GM19324 (cell line): ENCODE measurements at regions not wholly inside any gene's neighbourhood (a gene's known extent, or its start where the extent isn't known, plus 50 kb on each side); places are given as distances from the start of the nearest gene placed in this dataset.

ENCODE experiments used
- ATAC-seq: cut with Tn5 transposase; IDR thresholded peaks from one replicate; pipeline ENCODE4 v1.9.1; 2021; ENCODE audit warnings: mild to moderate bottlenecking, moderate library complexity; ENCODE audit not compliant: unreplicated experiment, low FRiP score

DNA sequence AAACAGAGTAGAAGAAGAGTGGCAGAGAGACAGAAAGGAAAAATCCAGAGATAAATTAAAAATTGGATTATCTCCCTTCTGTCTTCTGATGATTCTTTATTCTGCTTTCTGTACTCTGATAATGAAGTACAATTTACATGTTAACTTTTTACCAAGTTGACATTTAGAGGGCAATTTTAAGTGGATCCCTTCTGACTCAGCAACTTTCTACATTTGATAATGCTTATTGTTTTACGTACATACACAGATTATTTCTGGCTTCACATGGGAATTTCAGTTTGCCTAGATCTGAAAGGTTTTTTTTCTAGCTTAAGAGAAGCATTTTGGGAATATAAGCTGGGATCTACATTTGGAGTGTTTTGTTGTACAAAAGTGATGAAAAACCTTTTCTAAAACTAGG is 491.3 kb downstream of the OTOL1 start:
- ATAC-seq: no peak

DNA sequence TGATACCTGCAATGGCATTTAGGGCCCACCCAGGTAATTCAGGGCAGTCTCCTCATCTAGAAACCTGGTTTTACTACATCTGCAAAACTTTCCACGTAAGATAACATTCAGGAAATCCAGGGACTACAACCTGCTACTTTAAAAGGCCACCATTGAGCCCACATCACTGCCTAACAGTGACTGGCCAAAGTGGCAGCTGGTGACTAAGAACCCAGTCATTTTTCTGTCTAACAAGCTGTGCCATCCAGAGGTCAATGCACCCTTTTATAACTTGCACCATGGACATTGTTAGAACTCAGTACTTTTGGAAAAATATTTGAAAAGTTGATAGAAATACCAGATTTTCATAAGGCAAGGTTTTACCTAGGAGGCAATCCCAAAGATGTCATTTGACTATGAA is 492.4 kb downstream of the OTOL1 start:
- ATAC-seq: no peak

DNA sequence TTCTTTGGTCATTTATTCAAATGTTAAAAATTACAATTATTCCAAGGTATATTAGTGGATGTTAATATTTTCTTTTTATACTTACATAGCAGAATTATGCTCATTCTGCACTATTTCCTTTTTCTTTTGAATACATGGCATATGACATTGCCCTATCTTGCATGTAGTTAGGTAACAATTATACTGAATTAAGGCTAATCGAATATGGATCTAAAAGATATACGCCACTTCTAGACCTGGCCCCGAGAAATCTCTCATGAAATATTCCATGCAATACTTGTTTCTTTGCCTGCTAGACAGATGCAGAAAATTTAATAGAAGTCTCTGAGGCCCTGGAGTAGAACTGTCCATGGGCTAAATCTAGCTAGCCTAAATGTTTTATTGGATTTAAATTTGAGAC is 493.4 kb downstream of the OTOL1 start:
- ATAC-seq: no peak

DNA sequence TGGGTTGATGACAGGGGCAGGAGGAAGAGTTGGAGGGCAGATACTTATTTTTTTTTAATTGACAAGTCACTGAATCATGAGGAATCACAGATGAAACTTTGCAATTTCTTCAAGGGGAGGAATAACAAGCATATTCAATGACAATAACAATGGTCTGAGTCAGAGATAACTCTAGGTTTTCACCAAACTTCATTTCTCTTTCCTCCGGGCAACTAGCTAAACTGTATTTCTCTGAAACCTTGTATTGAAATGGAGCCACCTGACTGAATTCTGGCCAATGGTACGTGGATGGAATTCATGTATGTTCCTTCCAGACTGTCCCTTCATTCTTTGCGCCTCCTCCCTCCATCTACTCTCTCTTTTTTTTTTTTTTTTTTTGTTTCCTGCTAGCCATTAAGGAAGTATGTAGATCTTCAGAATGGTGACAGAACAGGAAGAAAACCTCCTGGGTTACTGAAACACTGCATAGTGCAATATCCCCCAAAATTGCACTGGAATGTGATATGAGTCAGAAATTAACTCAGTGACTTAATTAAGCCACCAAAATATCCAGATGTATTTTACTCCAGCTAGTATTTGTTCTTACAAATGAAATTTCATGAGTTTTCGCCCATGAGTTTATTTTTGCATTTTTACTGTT is 495.4 kb downstream of the OTOL1 start:
- no peak for ATAC-seq

DNA sequence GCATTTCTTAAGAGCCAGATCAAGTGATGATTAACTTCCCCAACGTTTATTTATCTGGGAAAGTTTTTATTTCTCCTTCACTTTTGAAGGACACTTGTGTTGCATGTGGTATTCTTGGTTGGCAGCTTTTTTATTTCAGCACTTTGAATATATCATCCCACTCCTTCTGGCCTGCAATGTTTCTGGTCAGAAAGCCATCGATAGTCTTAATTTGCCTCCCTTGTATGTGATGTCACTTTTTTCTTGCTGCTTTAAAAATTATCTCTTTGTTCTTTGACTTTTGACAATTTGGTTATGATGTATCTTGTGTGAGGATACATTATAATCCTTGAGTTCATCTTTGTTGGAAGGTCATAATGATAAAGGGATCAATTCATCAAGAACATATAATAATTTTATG is 503.2 kb downstream of the OTOL1 start:
- ATAC-seq: no peak

DNA sequence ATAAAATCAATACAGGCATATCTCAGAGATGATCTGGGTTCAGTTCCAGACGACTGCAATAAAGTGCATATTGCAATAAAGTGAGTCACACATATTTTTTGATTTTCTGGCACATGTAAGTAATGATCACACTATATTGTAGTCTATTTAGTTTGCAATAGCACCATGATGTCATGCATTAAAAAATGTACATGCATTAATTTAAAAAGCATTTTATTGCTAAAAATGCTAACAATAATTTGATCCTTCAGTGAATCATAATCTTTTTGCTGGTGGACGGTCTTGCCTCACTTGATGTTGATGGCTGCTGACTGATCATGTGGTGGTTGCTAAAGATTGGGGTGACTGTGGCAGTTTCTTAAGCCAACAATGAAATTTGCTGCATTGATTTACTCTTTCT is 511.1 kb downstream of the OTOL1 start:
- ATAC-seq: no peak

DNA sequence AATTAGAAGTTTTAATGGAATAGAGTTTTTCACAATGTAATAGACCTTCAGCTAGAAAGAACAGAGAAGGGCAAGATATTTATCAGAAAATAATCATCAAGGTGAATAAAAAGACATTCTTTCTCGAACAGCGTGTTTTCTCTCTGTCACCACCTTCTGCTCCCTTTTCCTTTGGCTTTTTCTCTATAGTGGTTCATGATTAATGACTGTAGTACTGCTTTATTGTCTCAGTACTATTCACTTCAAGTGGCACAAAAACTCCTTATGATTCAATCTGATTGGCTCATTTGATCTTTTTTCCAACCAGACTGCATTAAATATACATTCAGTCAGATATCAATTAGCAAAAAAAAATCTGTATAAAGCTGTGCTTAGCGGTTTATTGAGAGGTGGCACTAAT is 516.0 kb downstream of the OTOL1 start:
- ATAC-seq: no peak

DNA sequence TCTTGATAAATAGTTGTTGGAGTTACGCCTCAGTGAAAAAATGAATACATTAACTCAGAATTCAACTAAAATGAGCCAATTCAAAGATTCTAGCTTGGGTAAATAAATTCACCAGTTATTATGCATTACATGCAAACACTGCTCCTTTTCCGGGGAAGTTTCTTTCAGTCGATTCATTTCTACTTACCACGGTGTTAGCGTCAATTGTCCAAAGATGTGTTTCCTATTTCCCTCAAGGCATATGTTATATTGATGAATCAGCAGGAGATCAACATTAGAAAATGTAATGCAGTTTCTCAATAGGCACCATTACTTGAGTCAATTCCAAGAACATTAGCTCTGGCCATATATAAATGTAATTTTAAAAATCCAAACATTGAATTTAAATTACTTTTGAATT is 517.7 kb downstream of the OTOL1 start:
- no peak for ATAC-seq

DNA sequence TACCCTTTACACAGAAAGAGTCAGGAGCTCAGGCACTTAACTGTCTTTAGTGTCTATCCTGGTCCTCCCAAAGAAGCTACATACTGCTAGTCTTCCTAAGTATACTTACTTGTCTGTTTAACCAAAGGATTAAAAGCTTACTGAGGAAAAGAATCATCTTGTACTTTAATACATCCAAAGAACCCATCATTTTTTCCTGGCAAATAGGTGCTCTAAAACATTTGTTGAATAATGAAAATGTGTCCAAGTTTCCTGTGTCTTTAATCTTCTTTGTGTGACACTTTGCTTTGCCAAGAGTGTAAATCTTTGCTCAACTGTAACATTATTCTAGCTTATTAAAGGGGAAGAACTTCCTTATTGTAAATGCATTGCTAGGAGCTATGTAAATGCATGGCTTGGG is 519.2 kb downstream of the OTOL1 start:
- no peak for ATAC-seq

DNA sequence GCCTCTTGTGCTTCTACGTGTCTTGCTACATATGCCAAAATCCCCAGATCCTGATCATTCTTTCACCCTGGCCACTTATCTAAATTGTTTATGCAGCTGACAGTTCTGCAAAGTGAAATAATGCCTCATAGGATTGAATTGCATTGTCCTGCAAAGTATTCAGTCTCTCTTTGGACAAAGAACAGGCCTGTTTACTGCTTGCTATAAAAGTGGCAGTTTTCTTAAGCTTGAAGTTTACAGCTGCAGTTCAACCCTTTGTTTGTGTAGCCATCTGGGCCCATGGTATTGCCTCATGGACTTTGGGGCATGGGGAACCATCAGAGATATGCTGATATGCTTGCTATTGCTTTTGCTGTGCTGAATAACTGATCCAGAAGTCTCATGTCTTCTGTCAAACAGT is 523.2 kb downstream of the OTOL1 start:
- no peak for ATAC-seq

DNA sequence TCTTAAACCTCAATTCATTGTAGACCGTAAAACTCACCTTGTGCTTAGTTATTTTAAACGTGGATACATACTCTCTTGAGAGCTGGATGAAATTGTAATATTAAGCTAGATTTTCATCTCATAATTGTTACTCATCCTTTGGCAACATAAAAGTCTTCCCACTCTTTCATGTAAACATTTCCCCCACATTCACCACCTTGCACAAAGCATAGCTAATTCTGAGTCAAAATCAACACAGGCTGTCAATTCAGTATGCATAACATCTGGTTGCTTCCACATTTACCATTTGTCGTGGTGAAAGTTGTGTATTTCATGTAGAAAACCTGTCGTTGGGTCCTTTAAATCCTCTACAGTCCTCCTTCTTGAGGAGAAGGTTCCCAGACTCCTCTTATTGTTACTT is 524.6 kb downstream of the OTOL1 start:
- no peak for ATAC-seq

DNA sequence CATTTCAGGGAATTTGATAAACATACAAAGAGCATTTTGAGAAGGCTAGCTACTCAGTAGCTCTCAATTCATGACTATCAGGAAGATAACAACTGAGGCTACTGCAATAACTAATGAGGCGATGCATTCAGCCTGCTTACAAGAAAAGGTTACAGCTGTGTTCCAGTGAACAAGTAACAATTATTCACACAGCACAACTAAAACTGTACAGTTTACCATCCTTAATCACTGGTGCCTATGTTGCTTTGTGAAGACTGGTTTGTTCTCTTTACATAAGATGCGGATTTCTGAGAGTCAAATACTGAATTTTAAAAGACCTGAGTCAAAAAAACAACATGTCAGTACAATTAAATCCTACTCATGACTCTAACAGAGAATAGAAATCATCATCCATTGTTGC is 526.3 kb downstream of the OTOL1 start:
- ATAC-seq: no peak

DNA sequence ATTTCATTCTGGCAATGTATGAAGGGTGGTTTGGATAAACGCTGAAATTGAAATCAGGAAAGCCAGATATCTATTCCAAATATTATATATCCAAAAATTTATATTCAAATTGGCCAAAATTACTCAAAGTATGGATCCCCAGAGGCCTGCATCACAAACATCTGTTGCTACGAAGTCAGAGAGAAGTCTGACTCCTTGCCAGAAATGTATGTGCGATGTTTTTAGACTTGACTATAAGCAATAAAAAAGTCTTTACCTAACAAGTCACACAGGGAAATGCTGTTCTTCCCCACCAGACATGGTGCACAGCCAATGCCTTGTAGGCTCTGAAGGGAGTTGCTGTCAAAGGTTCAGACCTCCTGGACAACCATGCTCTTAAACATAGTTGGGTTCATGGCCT is 533.1 kb downstream of the OTOL1 start:
- no peak for ATAC-seq

DNA sequence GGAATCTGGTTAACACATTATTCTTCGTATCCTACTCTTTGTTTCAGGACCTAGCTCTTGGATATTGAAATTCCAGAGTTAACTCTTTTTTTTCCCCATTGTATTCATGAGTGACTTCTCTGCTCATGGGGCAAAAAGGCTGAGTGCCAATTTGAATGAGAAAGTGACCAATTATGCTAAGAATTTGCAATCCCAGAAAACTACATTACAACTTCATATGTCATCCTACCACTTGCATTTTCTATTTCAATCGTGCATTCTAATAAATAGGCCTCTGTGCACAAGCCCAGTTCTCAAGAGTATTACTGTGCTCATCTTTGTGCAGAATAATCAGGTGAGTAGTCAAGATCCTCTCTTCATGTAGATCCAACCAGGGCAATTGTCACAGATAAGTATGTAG is 537.8 kb downstream of the OTOL1 start:
- no peak for ATAC-seq

DNA sequence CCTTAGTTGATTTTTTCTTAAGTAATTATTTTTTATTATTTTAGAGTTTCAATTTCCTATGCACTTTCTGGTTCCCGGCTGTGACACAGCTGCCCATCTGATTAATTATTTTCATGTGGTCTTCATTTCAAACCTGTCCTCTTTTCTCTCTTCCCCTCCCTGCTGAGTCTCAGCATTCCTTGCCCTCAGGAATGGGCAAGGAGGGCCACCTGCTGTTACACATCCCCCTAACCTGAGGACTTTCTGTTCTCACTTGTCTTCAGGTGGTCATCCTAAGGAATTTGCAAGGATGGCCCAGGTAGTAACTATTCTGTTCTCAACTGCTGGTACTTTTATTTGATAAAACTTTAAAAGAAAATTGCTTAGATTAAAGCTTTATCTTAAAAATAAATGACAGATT is 545.0 kb downstream of the OTOL1 start:
- ATAC-seq: no peak

DNA sequence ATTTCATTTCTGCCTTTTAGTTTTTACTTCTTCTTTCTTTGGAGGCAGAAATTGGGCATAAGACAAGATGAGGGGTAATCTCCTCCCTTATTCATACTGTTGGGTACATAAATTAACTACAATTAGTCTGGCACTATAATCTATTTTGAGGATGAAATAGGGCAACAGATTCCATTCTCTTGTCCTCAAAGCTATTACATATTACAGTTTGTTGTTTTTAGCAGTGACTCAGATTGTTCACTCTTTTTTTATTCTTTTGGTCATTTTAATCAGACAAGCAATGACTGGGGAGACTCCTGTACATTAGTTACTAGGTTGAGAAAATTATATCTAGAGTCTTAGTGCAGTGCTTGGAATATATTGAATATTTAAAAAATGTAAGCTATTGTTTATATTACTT is 556.0 kb downstream of the OTOL1 start:
- no peak for ATAC-seq

DNA sequence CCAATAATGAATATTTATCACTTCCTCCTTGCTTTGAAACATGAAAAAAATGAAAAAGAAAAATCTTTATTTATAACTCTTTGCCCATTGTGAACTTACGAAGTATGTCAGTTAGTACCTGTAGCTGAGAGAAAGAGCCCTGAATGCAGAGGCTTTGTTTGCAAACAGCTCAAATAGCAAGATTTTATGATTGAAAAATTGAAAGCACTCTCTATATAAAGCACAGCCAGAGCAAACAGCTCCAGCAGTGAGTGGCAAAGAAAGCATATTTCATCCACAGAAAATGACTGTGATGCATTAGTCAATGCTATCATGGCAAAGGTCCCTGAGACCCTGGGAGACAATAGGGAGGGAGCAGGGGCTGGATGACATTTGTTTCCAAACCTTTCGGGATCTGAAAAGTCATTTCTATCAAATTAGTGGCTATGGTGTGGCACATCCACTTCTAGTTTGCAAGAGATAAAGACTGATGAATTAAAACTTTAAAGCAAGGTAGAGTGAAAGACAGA is 576.1 kb downstream of the OTOL1 start:
- ATAC-seq: no peak

DNA sequence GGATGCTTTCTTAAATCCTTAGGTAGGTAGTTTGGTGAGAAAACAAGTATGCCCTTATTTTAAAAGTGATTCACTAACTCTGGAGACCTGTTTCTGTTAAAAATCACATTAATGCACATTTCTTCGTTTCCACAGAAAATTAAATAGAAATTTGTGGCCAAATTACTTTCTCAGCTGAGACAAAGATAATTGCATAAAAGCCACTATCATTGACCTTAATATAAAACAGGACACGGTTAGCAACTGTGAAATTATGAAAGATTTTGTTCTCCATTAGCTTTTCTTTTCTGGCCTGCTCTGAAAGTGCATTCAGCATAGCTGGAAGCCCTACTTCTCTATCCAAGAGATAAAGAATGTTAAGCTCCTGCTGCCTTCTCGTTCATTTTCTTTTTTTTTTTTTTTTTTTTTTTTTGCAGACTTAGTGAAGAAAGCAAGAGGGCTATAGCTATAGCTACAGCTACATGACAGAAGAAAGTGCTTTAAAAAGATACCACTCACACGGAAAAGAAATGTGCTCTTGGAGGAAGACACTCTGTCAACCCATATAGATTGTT is 576.9 kb downstream of the OTOL1 start:
- no peak for ATAC-seq

DNA sequence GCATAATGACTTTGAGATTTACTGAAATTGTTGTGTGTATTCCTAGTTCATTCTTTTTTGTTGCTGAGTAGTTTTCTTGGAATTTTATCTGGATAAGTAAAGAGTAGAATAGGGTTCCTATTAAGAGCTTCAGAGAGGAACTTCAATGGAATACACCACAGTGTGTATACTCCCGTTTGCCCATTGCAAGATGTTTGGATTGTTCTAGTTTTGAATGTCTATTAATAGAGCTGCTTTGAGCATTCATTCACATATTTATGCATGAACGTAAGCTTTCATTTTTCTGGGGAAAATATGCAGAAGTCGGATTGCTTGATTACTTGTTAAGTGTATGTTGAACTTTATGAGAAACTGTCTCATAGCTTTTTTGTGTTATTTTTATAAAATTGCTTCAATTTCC is 580.5 kb downstream of the OTOL1 start:
- ATAC-seq: no peak

DNA sequence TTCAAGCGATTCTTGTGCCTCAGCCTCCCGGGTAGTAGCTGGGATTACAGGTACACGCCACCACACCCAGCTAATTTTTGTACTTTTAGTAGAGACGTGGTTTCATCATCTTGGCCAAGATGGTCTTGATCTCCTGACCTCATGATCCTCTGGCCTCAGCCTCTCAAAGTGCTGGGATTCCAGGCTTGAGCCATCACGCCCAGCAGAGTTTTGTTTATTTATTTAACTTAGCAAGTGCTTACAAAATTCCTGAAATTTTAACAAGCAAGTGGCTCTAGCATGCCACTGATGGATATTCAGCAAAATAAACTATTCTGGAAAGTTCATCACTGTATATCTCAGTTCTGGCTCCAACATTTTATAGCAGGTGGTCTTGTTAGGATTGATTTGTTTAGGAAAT is 585.9 kb downstream of the OTOL1 start:
- no peak for ATAC-seq

DNA sequence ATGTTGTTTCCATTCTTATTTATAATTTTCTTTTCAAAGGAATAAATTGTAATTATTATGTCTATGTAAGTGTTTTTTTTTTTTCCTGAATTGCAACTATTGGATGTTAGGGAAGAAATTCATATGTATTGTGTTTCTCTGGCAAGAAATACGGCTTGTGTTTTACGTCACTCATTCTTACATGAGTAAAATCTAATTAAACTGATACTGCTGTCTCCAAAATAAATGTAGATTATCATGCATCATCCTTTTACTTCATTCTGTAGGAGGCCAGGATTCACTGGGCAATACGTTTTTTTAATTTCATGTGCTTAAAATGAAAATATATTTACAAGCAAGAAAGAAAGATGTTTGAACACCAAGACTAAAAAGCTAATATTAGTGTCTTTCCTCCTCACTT is 590.8 kb downstream of the OTOL1 start:
- no peak for ATAC-seq

DNA sequence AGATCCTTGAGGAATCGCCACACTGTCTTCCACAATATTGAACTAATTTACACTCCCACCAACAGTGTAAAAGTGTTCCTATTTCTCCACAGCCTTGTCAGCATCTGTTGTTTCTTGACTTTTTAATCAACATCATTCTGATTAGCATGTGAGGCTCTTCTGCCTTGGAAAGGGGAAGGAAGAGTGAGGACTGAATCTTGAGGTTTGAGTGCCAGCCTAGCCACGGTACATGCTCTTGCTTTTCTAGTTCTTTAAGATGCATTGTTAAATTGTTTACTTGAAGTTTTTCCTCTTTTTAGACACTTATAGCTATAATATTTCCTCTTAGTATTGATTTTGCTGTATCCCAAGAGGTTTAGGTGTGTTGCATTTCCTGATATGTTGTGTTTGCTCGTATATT is 596.1 kb downstream of the OTOL1 start:
- no peak for ATAC-seq

DNA sequence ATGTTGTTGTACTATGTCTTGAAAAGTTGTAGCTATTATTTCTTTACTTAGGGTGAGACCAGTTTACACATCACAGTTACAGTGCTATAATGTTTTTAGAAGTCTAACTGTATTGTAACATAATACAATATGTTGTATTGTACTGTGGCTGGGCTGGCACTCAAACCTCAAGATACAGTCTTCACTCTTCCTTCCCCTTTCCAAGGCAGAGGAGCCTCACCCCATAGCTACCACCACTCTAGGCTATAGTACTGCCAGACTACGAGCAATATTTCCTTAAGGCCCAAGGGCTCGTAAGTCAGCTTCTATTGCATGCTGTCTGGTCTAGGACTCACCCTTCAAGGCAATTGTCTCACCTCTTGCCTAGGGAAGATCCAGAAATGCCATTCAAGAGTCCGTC is 597.7 kb downstream of the OTOL1 start:
- ATAC-seq: no peak
